Skeletal muscle cell (primary cell): ENCODE measurements at regions not wholly inside any gene's neighbourhood (a gene's known extent, or its start where the extent isn't known, plus 50 kb on each side); places are given as distances from the start of the nearest gene placed in this dataset.

Source experiments
- DNase-seq: peaks from one replicate; pipeline ENCODE4 v3.0.0-alpha.2; 2010; ENCODE audit warnings: low read depth
- H3K4me3 ChIP-seq: 2 replicates; pipeline ENCODE4 v1.5.1; 2011; ENCODE audit warnings: low read depth, mild to moderate bottlenecking, control low read depth, low read length, moderate library complexity

DNA sequence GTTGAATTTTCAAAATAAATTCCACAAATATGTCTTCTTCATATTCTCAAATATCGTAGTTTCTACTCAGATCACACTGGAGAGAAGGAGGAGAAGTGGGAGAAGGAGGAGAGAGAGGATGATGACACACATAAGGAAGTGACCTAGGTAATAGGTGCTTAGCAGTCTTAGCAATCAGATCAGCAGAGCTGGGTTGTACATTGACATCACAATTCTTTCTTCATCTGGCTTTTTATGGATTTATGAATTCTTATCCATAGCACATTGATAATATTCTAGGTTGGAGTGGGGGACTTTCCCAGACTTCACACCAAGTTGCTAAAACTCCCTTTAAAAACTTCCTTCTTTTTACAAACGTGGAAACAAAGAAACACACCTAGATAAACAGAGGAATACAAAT is 86.9 kb downstream of the FGF9 start:
- no peak for DNase-seq

DNA sequence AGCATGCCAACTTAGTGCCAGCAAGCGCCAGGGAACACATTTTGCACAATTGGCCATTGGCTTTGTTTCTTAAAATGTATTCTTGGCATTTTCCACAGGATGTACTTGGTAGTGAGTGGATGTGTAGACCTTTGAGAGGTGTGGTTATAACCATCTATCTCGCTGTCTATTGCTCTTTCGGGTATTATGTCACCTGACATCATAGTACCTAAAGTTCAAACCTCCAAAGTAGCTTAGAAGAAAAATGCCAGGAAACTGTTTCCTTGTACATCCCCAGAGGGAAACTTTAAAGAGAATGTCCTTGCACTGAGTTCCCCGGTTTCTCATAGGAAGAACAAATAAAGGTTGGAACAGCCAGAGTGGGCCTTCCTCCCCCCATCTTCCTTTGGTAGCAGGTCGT is 87.6 kb downstream of the FGF9 start:
- H3K4me3 ChIP-seq = no peak overlapping the region
- no peak for DNase-seq

More for the DNA sequence above, 86.9 kb downstream of the FGF9 start:
- H3K4me3 ChIP-seq = no peak overlapping the region

DNA sequence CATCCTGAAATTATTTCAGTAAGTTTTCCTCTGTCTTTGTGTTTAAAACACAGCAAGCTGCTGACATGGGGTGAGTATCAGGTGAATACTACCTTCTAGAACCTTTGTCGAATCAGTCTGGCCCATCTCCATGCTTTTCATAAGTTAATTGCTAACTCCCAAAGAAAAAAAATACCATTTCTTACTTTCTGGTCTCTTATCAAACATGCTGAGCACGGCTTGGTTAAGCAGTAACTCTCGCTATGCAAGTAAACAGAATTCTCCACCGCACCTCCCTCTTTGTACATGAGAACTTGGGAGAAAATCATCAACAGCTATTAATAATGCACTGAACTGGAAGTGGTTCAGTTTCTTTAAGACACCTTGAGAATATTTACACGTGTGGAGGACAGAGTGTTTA is 88.6 kb downstream of the FGF9 start:
- no peak overlapping the region for H3K4me3 ChIP-seq
- no peak for DNase-seq

DNA sequence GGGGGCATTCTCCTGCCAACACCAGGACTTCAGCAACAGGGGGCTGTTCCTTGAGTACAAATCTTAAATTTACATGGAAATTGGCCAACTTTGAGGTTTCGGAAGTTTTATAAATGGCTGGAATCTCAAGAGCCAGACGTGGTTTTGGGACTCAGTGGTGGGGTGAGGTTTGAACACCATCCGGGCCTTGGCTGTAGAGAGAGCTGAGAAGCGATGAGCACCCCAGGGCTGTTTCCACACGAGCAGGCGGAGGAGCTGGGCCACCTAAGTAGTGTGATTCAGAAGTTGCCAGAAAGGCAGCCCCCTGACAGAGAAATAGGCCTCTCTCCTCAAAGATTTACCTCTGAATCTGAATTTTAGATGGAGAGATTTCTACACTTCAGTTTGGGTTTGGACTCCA is 89.0 kb downstream of the FGF9 start:
- DNase-seq = no peak
- H3K4me3 ChIP-seq = no peak overlapping the region

DNA sequence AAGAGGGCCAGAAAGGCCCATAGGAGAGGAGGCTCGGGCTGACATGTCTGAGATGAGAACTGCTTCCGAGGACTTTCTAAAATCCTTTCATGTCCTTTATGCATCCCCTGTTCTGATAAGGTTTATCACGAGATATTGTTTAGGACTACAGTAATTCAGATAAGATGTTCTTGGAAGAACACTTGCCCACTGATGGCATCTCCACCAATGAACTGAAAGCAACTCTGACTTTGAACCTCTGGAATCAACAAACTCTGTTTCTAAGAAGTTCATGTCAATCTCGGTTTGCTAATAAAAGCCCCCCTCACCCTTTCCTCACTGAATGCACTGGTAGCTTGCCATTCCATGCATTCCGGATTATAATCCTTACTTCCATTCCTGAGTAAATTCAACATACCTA is 90.9 kb downstream of the FGF9 start:
- no peak overlapping the region for H3K4me3 ChIP-seq
- no peak for DNase-seq

DNA sequence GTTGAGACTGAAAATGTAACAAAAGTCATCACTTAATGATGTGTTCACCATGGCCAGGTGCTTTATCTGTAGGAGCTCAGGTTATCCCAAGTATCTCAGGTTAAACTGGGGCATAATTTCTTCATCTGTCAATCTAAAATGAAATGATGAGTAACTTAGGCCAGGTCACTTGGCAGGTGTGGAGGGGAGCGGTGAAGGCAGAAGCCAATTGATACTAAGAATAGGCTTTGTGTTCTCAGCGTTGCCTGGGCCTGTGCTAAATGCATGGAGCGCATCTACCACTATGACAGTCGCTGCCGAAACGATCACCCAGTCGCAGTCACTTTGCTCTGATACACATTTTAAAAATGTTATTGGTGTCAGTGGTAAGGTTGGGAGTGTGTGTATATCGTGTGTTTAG is 91.6 kb downstream of the FGF9 start:
- H3K4me3 ChIP-seq = no peak overlapping the region
- no peak for DNase-seq

DNA sequence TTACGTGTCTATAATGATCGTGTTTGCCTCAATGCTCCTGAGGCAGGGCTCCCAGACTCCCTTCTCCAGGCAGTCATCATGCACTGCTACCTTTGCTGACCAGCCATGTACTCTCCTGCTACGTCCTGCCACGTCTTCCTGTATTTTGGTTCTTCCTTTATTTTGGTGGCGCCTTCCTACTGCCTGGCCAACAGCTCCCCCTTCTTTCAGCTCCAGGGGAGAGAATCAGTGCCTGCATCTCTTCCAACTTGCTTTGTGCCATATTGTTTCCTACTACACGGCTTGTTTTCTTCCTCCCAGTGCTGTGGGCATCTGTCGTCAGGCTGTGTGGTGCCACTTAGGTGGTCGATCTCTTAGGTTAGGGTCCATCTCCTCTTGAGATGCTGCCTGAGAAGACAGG is 96.2 kb downstream of the FGF9 start:
- no peak overlapping the region for H3K4me3 ChIP-seq
- DNase-seq = no peak

DNA sequence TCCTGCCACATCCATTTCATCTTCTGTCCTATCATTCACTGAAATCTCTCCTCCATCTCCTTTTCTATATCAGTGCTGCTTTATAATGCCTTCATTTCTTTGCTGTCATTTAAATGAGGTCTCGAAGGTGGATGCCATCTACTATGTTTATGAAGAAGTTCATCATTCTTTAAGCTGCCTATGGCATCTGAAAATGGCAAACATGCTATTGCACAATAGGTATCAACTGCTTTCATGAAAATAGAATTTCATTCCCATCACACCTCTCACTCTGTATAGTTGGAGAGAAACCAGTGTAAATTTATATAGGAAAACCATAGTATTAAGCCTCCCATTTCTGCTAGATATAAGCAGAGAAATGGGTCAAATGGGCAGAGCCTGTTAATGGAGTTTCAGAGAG is 100.2 kb downstream of the FGF9 start:
- no peak overlapping the region for H3K4me3 ChIP-seq
- DNase-seq = no peak

DNA sequence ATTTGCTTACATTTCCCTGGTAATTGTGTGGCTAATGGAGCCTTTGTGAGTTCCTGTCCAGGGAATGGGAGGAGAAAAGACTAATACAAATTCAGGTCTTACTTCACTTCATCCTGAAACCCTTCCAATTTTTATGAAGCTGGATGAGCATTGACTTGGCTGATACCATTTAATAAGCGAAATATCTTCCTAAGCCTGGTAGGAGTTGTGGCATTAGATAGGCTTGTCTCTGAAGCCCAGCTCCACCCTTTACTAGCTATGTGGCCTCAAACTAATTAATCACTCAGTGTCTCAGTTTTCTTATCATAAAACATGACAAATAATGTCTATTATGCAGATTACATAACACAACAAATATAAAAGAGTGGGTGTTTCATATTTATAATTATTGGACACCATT is 106.3 kb downstream of the FGF9 start:
- DNase-seq = no peak
- no peak overlapping the region for H3K4me3 ChIP-seq

DNA sequence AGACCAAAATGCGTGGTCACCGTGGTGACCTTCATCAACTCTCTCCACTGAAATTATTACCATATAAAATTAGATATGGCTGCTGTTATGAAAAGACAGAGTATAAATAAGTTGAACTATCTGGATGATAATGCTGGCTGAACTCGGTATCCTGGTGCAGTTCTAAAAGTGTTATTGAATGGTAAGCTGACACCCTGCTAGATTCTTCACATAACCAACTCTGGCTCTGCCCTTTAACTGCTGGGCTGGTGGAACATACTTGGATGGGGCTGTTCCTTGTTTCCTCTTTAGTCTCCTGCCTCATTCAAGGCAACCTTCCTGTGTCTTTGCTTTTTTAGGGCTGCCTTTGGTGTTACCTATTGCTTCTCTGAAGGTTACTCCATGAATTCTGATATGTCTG is 106.9 kb downstream of the FGF9 start:
- H3K4me3 ChIP-seq = no peak overlapping the region
- no peak for DNase-seq

DNA sequence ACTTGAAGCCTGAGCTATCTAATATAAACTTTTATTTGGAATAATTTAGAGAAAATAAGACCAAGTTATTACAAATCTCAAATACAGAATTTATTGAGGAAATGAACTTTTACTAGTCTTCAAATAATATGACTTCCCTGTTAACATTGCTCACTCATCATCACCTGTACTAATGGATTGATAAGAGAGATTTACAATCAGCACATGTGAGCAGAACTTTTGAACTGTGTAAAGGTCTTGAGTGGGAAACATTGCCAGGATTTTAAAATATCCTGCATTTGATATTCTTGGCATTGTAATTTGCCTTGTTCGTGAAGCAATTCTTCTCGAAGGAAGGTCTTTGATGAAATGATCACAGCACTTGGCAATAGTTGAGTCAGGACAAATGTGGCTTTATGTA is 111.9 kb downstream of the FGF9 start:
- no peak for DNase-seq

DNA sequence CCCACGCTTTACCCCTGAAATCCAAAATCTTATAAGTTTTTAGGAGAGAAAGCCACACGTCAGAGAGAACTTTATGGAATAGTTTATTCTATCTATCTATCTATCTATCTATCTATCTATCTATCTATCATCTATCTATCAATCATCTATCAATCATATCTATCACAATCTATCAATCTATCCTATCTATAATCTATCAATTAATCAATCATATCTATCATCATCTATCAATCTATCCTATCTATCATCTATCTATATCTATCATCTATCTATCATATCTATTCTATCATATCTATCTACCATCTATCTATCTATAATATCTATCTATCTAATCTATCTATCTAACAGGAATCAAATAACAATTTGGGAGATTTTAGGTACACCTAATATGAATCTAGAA is 115.1 kb downstream of the FGF9 start:
- H3K4me3 ChIP-seq = no peak overlapping the region
- DNase-seq = no peak

More for the DNA sequence above, 111.9 kb downstream of the FGF9 start:
- no peak overlapping the region for H3K4me3 ChIP-seq

DNA sequence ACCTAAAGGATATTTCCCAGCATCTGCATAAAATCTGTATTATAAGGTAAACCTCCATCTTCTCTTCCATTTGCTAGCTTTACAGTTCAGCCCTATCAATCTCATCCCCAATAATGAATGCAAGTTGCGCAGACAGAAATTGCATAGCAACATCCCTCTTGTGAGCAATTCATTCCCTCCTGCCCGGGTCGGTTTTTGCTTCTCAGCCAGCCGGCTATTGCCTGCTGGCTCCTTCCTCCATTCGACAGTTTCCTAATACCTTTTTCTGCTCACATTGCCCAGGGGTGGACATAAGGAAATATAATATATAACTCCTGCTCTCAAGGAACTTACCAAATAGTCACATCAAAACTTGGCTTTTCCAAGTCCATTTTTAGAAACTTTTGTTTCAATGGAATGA is 125.2 kb downstream of the FGF9 start:
- H3K4me3 ChIP-seq = no peak overlapping the region
- no peak for DNase-seq

DNA sequence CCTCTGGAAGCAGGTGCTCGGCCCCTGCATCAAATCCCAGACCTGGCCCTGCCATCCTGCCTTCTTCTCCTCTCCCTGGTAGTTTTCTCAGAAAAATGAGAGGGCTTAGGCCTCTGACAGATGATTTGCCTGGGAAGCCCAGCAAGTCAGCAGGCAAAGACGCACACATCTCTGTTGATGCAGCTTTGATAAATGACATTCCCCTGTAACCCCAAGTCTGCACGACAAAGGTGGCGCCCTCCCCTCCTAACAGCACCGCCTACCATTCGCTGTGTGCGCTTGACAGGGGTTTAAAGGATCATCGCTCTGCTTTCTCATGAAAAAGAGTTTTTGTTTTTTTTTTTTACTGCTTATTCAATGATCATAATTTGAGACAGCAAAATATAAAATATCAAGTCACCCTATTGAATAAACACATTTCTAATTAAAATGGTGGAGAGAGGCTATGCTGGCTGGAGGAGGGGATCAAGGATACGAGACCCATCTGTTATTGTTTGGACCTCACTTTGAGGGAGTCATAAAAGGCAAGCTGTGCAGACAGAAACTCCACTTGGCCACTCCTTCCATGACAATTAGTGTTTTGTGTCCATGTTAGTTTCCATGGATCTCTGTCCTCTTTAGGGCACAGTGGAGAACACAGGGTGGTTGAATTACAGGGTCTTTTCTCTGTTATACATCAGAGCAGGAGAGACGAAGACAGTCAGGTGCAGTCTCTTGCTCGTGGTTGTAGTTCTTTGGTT is 126.1 kb downstream of the FGF9 start:
- no peak for DNase-seq
- H3K4me3 ChIP-seq = no peak overlapping the region

DNA sequence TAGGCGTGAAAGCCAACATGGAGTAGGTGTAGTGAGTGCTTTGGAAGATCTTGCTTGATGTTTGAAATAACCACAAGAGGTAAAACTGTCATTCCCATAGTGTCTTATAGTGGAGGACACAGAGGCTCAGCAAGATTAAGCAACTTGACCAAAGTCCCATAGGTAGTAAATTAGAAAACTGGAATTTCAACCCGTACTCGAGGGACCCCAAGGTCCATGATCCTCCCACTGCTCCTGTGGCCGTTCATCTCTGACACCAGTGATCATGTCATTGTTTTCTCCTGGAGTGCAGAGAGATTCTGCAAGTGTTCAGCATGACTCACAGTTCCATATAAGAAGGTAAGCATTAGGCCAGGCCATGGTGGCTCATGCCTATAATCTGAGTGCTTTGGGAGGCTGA is 126.9 kb downstream of the FGF9 start:
- no peak overlapping the region for H3K4me3 ChIP-seq
- DNase-seq = no peak

DNA sequence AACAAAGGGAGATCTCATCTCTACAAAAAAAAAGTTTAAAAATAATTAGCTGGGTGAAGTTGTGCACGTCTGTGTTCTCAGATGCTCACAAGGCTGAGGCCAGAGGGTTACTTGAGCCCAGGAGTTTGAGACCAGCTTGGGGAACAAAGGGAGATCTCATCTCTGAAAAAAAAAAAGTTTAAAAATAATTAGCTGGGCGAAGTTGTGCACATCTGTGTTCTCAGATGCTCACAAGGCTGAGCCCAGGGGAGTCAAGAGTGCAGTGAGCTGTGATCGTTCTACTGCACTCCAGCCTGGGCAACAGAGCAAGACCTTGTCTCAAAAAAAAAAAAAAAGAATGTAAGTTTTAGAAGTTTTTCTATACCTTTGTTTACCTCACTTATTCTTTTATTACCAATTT is 127.3 kb downstream of the FGF9 start:
- no peak overlapping the region for H3K4me3 ChIP-seq
- no peak for DNase-seq

DNA sequence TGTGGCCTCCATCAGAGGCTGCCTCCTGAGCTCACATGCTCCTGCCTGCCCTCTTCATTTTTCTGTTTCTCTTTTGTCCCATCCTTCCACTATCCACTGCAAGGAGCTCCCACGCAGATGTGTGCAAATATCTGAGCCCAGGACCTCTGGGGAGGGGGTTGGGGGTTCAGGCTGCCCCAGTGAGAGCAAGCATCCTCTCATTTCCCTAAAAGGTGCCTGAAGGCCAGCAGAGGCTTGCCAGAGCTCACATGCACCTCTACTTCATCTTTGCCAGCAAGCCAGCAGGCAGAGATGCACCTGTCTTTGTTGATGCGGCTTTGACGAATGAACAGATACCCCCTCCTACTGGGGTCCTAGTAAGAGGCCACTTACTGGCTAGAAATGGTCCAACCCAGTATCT is 128.8 kb downstream of the FGF9 start:
- no peak for DNase-seq
- no peak overlapping the region for H3K4me3 ChIP-seq

DNA sequence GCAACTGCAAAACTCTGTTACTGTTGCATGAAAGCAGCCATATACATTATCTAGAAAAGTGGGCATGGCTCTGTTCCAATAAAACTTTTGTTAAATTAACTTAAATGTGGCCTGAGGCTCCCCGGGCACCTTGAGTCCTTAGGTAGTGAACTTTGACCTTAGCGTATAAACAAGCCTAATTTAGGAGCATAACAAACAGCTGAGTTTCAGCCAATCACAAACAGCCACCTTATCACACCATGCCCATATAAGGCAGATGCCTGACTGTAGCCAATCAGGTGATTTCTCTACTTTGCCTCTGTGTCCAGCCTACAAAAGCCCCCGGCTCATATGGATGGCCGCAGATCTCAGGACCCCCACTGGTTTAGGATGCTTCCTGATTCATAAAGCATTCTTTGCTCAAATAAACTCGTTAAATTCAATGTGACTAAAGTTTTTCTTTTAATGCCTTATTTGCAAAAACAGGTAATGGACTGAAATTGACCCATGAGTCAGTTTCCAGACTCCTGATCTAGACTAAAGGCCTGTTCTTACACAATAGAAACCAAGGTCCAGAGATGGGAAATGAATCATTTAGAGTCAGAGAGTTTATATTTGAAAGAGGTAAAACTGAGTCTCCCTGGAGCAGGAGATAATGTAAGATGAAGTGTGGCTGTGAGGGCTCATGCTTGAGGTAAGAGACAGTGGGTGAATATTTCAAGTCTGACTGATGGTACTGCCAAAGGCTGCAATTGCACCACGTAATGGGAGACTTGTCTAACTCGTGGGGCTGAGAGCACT is 130.2 kb downstream of the FGF9 start:
- H3K4me3 ChIP-seq = no peak overlapping the region
- DNase-seq = no peak

DNA sequence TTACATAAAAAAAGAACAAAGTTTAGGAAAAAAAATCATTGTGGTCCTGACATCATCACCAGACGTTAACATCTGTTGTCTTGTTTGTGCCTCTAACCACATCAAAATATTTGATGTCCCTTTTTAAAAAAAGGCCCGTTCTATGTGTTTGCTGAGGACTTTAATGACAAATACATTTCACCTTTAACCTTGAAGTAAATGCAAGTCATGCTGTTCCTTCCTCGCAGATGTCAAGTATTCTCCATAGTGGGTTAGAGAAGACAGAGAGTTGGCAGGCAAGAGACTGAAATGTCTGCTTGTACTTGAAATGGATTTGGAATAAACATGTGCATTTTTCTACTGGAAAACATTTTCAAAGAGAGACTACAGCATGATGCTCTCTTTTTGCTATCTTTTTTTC is 134.9 kb downstream of the FGF9 start:
- no peak for DNase-seq
- H3K4me3 ChIP-seq = no peak overlapping the region

DNA sequence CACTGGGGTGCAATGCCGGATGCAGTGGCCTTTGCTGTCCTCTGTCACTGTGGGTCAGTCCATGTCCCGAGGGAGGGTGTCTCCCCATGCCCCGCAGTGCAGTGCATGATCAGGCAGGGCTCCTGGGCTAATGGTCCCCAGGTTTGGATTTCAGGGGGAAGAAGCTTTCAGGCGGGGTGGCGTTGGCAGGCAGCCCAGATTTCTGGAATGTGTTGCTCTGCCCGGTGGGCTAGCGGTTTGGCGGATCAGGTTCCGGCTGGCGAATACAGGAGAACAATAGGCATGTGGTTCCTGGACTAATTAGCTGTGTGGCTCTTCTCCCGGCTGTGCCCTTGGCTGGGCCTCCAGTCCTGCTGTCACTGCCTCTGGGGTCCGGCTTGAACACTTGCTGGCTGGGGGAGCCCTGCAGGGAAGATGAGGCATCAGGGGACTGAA is 141.3 kb downstream of the FGF9 start:
- DNase-seq = no peak
- no peak overlapping the region for H3K4me3 ChIP-seq

DNA sequence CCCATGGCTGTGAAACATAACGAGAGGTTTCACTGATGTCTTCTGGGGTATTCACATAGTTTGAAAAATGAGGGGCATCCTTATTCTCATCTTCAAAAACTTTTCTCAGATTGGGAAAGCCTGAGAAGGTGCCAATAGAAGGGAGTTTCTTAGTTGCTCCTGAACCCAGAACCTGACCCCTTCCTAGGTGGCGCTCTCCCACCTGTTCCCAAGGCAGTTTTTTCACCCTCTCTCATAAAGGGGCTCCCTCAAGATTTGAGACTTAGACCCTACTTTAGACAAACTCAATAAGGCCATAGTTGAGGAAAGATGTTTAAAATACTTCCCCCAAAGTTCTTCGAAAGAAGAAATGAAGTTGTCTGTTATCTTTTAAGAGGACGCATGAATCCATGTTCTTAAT is 142.2 kb downstream of the FGF9 start:
- DNase-seq = no peak
- H3K4me3 ChIP-seq = no peak overlapping the region
